ENCODE measurements at regions not wholly inside any gene's neighbourhood (a gene's known extent, or its start where the extent isn't known, plus 50 kb on each side); places are given as distances from the start of the nearest gene placed in this dataset.

- TF ChIP-seq EP300 (IDR thresholded peaks at IDR 0.05; ENCODE audit: borderline replicate concordance) (no peak), USF1 (IDR thresholded peaks at IDR 0.05) (no peak), TAF1 (IDR thresholded peaks at IDR 0.05; ENCODE audit: low read depth) (no peak), RAD21 (IDR thresholded peaks at IDR 0.05; ENCODE audit: low read depth) (no peak), YY1 (IDR thresholded peaks at IDR 0.05; ENCODE audit: low read depth) (no peak)
Measured at GRCh38 chr1:79617777-79618176, 611.2 kb upstream of the ADGRL4 start.
